GM21737 (cell line): ENCODE measurements at regions not wholly inside any gene's neighbourhood (a gene's known extent, or its start where the extent isn't known, plus 50 kb on each side); places are given as distances from the start of the nearest gene placed in this dataset.

Experiments used
- ATAC-seq: cut with Tn5 transposase; IDR thresholded peaks from one replicate; pipeline ENCODE4 v1.9.1; 2021; ENCODE audit warnings: mild to moderate bottlenecking, moderate library complexity; ENCODE audit not compliant: unreplicated experiment

DNA sequence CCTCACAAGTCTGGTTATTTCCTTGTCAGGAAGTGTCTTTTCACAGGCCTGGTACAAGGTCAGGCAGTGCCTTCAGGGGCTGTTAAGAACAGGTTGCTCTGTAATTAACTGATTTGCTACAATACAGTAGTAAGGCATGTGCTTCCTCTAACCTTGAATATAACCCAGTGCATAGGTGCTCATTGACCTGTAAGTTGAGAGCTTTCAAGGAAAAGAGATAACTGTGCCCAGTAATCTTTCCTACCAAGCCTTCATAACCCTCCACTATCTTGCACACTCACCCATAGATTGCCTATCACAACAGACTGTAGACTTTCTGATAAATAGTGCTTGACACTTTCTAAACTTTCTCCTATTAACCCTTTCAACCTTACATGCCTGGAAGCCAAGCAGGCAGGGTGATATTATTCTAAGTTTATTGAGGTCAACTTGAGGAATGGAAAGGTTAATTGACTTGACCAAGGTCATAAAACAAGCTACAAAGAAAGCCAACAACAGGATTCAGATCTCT is 148.1 kb downstream of the PPARGC1A start:
- ATAC-seq, result no peak

DNA sequence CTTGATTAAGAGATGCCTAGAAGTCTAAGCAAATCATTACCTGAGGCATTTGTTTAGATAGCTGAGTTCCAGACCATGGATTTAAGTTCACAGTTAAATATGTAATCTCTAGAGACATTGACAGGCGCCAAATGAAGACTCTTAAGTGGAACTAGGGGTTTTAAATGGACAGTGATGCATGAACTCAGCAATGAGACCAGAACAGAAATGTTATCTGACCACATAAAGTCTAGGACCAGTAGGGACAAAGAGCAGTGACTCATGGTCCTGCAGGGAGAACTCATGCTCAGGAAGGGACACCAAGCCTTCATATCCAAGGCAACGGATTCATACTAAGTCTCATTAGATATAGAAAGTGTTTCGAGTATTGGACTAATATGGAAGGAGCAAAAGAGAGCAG is 152.3 kb downstream of the PPARGC1A start:
- ATAC-seq, result no peak

DNA sequence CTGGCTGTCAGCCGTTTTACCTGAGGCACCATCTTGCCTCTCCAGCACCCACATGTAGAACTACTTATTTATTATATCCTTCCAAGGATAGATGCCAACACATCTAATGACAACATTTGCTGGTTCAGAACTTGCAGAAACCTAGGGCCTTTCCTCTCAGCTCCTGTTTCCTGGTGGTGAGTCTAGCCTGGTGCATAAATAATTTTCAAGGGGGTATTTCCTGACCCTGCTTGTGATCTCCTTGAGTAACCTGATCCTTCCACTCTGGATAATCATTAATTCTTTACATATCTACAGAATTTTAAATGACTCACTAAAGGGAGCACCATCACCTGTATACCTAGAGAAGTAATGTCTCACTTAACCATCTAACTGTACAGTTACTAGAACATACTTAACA is 153.4 kb downstream of the PPARGC1A start:
- no peak for ATAC-seq

DNA sequence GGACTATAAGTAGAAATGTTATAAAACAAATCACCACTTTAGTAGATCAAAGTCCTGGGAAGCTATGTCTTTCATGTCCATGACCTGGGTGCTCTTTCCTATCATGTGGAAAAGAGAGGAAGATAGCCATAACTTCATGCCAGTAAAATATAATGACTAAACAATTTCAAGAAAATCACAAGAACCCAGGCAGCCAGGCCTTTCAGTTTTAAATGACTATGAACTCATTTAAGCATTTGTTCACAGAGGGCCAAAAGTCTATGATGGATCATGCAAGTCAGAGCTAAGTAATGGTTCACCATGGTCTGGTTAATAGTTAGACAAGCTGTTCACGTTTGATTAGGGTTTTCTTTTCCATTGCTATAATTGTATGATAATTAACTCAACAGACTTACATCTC is 155.8 kb downstream of the PPARGC1A start:
- no peak for ATAC-seq

DNA sequence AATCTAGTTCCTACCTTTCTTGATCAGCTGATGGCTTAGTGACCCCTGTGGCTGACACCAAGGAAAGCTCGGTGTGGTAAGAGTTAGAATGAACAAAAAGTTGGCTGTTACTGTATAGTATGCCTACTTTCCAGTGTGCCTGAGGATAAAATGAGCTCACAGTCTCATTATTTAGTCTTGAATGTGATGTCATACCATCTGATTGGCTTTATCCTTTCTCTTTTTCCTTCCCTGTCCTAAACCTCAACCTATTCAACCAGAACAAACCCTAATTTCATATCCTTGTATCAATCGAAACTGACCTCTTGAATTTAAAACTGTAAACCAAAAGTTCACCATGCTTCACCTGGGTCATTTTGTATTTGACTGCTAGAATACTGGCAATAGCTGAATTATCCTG is 156.4 kb downstream of the PPARGC1A start:
- no peak for ATAC-seq

DNA sequence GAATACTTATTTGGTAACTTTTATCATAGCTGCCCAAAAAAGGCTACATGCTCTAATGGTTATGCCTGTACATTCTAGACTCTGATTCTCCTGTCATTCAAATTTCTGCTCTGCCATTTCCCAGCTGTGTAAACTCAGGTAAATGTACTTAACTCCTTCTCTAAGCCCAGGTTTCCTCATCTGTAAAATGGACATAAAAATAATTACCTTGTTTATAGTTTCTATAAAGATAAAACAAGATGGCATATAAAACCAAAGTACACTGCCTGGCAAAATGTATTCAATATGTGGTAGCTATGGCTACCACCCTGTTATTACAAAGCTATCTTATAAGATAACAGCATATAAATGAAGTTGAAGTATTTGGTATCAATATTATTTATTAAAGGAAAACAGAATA is 158.8 kb downstream of the PPARGC1A start:
- ATAC-seq, result no peak

DNA sequence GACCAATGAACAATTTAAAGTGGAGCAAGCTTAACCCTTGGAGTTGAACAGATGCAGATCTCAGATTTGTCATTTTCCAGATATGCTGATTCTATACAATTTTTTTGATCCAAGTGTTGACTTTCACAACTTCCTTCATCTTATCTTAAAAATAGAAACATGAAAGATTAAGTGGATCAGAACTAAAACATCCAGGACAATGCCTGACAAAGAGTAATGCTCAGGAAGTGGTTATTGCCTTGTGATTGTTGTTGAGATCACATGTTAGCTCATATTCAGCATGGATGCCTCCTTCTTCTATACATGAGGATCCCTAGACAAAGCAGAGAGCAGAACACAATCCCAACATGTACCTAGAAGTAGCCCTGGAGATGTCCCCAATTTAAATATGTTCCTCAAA is 160.9 kb downstream of the PPARGC1A start:
- ATAC-seq, result no peak

DNA sequence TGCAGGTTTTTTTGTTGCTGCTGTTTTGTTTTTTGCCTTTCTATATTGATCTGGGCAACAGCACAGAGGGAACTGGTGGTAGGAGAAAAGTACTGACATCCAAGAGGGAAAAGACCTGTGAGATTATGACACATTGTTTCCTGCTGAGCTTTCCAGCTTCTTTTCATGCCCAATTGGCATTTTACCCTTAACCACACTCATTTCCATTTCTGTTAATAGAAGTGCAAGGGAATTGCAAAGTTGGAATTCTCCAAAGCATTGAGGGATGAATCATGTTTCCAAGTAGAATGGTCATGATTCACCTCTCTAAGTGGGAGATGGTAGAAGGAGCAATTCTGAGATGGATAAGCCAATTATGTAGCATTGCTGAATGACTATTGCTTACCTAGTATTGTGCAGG is 161.5 kb downstream of the PPARGC1A start:
- no peak for ATAC-seq

DNA sequence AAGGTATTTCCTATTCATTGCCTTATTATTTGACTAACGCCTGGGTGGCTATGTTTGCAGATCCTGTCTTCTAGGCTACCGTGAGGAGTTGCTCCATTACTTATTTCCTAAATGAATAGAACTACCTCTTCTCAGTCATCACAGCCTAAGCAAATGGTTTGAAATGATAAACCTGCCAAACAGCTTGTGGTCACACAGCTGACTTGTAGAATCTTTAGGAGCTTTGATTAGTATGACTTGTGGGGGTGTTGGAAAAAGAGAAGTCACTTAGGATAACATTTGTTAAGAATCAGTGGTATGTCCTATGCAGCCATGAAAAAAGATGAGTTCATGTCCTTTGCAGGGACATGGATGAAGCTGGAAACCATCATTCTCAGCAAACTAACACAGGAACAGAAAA is 169.3 kb downstream of the PPARGC1A start:
- ATAC-seq, result no peak

DNA sequence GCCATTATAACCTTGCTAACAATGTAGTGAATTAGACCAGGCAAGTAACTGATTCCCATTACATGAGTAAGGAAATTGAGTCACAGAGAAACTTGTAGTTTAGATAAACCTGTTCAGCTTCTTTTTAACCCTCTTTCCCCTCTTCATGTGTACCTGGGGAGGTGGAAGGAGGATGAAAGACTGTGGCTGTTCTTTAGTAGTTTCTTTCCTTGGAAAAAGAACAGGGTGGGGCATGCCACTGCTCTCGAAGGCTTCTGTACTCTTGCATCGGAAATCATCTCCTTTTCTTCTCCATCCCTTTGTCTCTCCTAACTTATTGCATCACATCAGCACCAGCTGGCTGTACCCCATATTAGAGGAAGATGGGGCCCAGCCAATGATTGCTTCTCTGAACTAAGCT is 171.4 kb downstream of the PPARGC1A start:
- ATAC-seq, result no peak

DNA sequence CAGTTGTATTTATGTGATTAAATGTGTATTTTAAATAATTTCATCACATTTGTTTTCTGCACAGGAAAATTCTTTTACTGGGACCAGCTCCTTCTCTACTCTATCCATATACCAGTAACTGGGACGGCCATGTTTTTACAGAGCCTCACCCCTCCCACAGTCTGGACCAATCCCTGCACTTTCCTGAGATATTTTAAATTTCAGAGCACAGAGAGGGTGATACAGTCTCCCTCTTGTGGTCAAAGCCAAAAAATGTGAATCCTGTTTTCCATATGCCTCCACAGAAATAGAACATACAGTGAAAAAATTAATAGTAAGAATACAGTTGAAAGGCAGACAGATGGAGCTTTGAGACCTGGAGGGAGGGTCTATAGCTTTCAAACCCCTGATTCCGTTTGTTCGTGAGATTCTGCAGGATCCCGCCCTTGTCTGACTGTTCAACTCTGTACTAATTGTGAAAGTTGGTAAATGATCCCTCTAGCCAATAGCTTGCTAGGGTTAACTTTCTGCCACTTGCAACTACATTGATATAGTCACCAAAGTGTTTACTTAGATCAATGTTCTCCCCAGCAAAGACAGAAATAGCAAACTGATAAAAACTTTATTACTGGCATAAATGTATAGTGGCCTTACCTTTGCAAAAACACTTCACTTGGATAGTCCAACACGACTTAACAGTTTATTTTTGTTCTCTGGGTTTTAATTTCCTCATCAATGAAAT is 172.2 kb downstream of the PPARGC1A start:
- no peak for ATAC-seq

DNA sequence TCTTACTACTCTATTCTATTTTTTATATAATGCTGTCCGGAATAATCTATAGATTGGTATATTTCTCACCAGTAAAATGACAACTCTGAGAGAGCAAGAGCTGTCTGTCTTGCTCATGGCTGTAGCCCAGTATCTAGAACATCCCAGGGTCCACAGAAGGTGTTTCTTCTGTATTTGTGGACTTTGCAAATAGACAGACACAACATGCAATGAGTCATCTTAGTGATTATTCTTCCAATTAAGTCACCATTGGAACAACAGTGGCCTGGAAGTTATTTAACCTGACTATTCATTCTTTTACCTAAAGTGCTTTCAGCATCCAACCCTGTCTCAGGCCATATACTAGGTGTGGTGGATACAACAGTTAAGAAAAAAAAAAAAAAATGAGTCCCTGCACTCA is 179.5 kb downstream of the PPARGC1A start:
- ATAC-seq, result no peak

DNA sequence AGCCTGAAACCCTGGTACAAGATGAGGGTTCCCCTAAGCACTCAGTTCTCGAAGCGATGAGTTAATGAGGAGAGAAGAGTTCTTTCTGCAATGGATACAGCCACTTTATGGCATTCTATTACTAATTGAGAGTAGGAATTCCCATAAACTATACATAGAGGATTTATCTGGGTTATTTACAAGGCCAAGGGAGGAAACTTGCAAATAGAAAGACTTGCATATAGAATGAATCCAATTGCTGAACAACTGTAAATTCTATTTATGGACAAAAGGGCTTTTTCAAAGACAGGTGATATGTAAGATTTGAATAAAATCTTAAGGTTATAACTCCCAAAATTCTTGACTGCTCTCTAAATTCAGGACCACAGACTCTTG is 182.2 kb downstream of the PPARGC1A start:
- no peak for ATAC-seq

DNA sequence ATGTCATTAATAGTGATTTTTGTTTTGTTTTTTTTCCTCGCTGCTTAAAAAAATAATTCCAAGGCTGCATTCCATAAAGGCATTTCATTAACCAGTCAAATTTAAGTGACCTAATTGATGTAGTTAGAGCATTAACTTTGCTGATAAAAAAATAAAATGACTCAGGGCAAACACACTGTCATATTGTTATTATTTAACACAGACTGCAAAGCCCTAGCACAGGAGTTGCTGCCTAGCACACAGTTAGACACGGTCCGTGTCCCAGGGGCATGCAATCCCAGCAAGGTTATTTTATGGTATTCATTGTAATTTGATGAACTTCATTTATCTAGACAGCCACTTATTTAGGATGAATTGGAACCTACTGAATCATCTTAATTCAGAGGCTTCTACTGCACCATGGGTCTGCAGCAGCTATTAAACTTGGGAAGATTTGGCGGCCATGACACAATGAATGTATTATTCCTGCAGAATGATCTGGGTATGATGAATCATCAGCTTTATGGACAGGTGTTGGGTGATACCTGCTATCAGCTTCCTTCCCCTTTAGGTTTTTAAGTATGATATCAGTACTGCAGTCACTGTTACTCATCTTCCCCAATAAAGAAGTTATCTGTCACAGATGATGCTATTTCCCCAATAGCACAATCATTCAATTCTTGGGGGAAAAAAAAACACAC is 182.7 kb downstream of the PPARGC1A start:
- no peak for ATAC-seq

DNA sequence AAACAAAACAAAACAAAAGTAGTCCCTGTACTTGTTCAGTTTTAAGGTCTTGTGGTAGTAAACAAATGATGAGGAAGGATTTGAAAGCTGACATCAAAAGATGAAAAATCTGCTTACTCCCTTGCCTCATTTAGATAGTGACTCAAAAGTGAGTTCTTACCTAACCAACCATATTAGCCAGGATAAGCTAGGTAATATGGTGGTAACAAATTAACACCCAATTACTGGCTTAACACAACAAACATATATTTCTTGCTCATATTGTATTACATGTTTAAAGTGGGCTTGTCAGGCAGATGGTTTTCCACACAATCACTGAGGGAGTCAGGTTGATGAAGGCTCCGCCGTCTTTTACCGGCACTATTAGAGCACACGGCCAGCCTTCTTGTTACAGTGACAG is 189.7 kb downstream of the PPARGC1A start:
- ATAC-seq, result no peak

DNA sequence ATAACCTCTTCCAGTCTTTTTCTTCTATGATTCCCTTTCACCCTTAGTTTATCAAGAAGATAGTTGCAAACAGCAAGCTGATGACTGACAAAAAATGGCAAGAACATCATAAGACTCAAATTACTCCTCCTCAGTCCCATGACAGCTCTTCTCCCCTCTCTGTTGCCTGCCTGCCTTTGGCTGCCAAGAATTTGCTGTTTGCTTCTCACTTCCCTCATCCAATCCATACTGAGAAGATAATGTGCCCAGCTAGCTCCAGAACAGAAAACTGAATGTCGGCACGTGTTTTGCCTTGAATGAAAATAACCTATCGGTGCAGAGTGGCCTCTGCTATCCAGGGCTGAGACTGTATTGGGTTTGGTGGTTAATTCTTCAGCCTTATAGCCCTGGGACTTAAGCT is 192.1 kb downstream of the PPARGC1A start:
- no peak for ATAC-seq

DNA sequence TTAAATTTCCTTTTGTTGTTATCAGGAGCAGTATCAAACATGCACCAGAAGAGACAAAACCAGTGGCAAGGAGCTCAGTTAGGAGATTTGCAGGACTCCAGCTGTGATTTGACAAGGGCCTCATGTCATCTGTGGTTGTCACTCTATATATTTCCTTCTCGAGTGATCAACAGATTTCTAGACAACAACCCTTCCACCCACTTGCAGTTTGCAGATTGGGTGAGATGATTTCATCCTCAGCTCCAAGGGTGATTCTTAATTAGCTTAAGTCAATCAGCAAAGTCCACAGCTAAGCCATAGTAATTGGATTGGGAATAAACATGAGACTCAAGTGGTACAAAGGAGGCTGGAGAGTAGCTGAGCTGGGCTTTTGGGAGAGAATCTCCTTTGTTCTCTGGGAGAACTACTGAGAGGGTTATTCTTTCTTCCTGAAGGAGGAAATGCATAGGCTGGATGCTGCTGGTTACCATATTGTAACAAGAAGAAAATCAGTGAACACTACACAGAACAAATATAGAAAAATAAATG is 192.8 kb downstream of the PPARGC1A start:
- no peak for ATAC-seq

DNA sequence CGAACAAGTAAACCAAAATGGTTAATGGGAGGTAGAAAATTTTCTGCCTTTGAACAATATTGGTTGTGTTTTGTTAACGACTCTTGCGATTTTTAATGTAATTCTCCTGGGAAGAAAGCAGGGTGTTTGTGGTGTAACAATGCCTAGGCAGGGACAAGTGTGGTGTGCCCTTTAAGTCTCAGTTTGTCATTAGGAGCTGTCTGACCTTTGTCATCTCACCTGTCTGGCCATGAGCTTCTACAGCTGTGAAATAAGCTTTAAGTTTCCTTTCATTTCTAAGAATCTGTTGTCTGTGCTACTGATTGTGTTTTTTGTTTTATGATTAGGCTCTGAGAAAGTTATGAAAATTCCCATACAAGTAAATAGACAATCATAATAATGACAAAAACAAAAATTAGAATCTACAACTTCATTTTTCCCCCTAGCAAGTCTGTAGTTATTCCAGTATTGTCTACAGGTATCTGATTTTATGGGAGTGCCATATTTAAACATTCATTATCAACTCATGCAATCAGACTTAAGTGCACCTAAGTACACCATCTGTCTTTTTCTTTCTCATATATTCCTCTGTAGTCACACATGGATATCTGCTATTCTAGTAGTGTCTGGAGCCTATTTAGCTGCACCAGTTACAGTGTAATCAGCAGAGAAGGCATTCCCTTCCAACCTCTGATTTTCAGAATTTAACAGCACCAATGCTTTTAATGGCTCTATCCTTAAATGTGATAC is 203.5 kb downstream of the PPARGC1A start:
- no peak for ATAC-seq

DNA sequence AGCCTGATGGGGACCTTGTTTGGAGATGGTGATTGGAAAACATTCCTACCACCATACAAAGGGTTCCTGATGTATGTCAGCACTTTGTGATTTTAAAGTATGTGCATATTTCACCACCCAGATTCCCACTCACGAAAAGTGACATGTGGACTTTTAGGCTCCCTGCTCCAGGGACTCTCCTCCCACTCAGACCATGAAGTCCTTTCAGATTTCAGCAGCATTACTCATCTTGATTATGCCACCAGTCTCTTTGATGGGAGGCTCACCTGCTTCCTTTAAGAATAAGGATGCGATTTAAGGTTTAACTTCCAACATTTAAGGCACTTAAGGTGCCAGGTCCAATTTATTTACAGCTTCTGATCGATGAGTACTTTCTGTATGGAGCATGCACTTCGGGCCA is 204.4 kb downstream of the PPARGC1A start:
- no peak for ATAC-seq

DNA sequence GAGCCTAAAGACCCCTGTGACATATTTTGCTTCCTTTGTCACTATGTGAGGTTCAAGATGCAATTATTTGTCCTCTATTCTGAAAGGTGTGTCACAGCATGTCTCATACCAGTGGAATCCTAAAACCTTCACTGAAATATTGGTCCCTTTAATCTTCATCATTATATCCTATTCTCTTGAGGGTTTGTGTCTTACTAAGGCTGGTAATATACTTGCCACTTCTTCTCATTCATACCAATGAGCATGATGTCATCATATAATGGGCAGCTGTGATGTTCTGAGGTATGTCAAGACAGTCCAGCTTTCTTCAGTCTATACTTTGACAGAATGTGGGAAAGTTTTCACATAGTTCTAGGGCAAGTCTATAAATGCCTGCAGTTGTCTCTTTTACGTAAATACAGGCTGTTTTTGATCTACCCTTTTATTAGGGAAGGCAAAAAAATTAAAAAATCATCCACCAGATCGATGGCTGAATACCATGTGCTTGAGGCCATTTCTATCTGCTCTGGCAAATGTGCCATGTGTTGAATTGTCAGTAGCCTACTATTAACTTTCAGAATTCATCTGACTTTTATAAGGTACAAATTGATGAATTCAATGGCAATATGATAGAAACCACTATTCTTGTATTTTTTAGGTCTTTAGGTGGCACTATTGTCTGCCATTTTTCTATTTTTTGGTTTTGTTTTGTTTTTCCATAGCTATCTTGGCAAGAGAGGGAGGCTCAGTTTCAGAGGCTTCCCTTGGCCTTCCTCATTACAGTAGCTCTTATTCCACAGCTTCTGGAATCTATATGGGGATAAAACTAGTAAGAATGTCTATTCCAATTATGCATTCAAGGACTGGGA is 209.0 kb downstream of the PPARGC1A start:
- no peak for ATAC-seq

DNA sequence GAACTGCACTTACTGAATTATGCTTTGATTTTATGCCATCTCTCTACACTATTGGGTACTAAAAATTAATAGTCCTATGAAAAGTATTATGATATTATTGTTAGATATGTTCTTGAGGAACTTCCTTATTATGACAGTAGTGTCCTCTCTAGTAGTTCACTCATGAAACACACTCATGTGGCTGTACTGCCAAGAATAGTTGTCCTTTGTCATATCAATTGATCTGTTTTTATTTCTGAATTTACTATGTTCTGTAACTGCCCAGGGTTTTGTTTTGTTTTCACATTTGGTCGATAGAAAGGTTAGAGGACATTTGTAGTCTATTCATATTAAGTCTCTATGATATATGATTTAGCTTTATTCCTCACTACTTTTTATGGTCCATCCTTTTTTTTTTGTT is 215.2 kb downstream of the PPARGC1A start:
- no peak for ATAC-seq
